ENCODE measurements at regions not wholly inside any gene's neighbourhood (a gene's known extent, or its start where the extent isn't known, plus 50 kb on each side); places are given as distances from the start of the nearest gene placed in this dataset.

GRCh38 chrX:98065151-98065550 lies 1181.4 kb downstream of the RPA4 start:
- no peak overlapping the region for H3K4me3 ChIP-seq (ENCODE audit: low read depth, low read length)
- H3K9me3 ChIP-seq (ENCODE audit: control insufficient read depth, insufficient read depth, low read length) = no peaks in the 10 kb centered on the region
- WGBS (ENCODE audit: insufficient coverage) = 80% methylated on average over 1 of the region's 2 CpGs
- H3K36me3 ChIP-seq (ENCODE audit: control insufficient read depth, insufficient read depth, low read length) = no peaks in the 10 kb centered on the region
- H3K27me3 ChIP-seq (ENCODE audit: control insufficient read depth, insufficient read depth, low read length) = peaks cover 2% of the 10 kb centered on the region
- no peak overlapping the region for H3K27ac ChIP-seq (ENCODE audit: low read depth, low read length)
- no peaks in the 10 kb centered on the region for H3K4me1 ChIP-seq (ENCODE audit: control insufficient read depth, insufficient read depth, low read length)
- no peak for DNase-seq (ENCODE audit: low read depth in 4 of 6, low spot score in 6 of 6)

- WGBS (ENCODE audit: insufficient coverage) = 50% methylated on average over 1 of the region's 3 CpGs
- Histone ChIP-seq H3K27ac (ENCODE audit: low read depth, low read length) (no peak overlapping the region), H3K4me1 (ENCODE audit: control insufficient read depth, insufficient read depth, low read length) (no peaks in the 10 kb centered on the region), H3K9me3 (ENCODE audit: control insufficient read depth, insufficient read depth, low read length) (no peaks in the 10 kb centered on the region), H3K36me3 (ENCODE audit: control insufficient read depth, insufficient read depth, low read length) (no peaks in the 10 kb centered on the region), H3K4me3 (ENCODE audit: low read depth, low read length) (no peak overlapping the region), H3K27me3 (ENCODE audit: control insufficient read depth, insufficient read depth, low read length) (peaks cover 4% of the 10 kb centered on the region)
- no peak for DNase-seq (ENCODE audit: low read depth in 4 of 6, low spot score in 6 of 6)
Measured at GRCh38 chrX:98067611-98068010, 1183.9 kb downstream of the RPA4 start.

GRCh38 chrX:98068024-98068580 lies 1184.4 kb downstream of the RPA4 start:
- H3K27ac ChIP-seq (ENCODE audit: low read depth, low read length) = no peak overlapping the region
- peak in 2 of 6 donors; percentile 6 to 28 for DNase-seq (ENCODE audit: low read depth in 4 of 6, low spot score in 6 of 6)
- no CpG with 5 or more reads among the region's 3 CpGs for WGBS (ENCODE audit: insufficient coverage)

GRCh38 chrX:98071331-98071730 lies 1187.6 kb downstream of the RPA4 start:
- Histone ChIP-seq H3K4me3 (ENCODE audit: low read depth, low read length) (no peak overlapping the region), H3K27ac (ENCODE audit: low read depth, low read length) (no peak overlapping the region), H3K36me3 (ENCODE audit: control insufficient read depth, insufficient read depth, low read length) (no peaks in the 10 kb centered on the region), H3K27me3 (ENCODE audit: control insufficient read depth, insufficient read depth, low read length) (peaks cover 8% of the 10 kb centered on the region), H3K4me1 (ENCODE audit: control insufficient read depth, insufficient read depth, low read length) (no peaks in the 10 kb centered on the region), H3K9me3 (ENCODE audit: control insufficient read depth, insufficient read depth, low read length) (no peaks in the 10 kb centered on the region)
- no peak for DNase-seq (ENCODE audit: low read depth in 4 of 6, low spot score in 6 of 6)
- 48% methylated on average over 2 of the region's 2 CpGs for WGBS (ENCODE audit: insufficient coverage)

More at GRCh38 chrX:98068024-98068580, 1184.4 kb downstream of the RPA4 start:
- Histone ChIP-seq H3K9me3 (ENCODE audit: control insufficient read depth, insufficient read depth, low read length) (no peaks in the 10 kb centered on the region), H3K27me3 (ENCODE audit: control insufficient read depth, insufficient read depth, low read length) (peaks cover 8% of the 10 kb centered on the region), H3K4me3 (ENCODE audit: low read depth, low read length) (no peak overlapping the region), H3K4me1 (ENCODE audit: control insufficient read depth, insufficient read depth, low read length) (no peaks in the 10 kb centered on the region), H3K36me3 (ENCODE audit: control insufficient read depth, insufficient read depth, low read length) (no peaks in the 10 kb centered on the region)

GRCh38 chrX:98077440-98077839 lies 1193.7 kb downstream of the RPA4 start:
- no peak for DNase-seq (ENCODE audit: low read depth in 4 of 6, low spot score in 6 of 6)

GRCh38 chrX:98111684-98112083 lies 1228.0 kb downstream of the RPA4 start:
- no peak for DNase-seq (ENCODE audit: low read depth in 4 of 6, low spot score in 6 of 6)
- no CpG with 5 or more reads among the region's 3 CpGs for WGBS (ENCODE audit: insufficient coverage)
- Histone ChIP-seq H3K27me3 (ENCODE audit: control insufficient read depth, insufficient read depth, low read length) (peaks cover 5% of the 10 kb centered on the region), H3K36me3 (ENCODE audit: control insufficient read depth, insufficient read depth, low read length) (no peaks in the 10 kb centered on the region), H3K9me3 (ENCODE audit: control insufficient read depth, insufficient read depth, low read length) (no peaks in the 10 kb centered on the region), H3K4me3 (ENCODE audit: low read depth, low read length) (no peak overlapping the region), H3K4me1 (ENCODE audit: control insufficient read depth, insufficient read depth, low read length) (no peaks in the 10 kb centered on the region), H3K27ac (ENCODE audit: low read depth, low read length) (no peak overlapping the region)

More at GRCh38 chrX:98077440-98077839, 1193.7 kb downstream of the RPA4 start:
- H3K27me3 ChIP-seq (ENCODE audit: control insufficient read depth, insufficient read depth, low read length) = peaks cover 4% of the 10 kb centered on the region
- no peak overlapping the region for H3K27ac ChIP-seq (ENCODE audit: low read depth, low read length)
- no peaks in the 10 kb centered on the region for H3K36me3 ChIP-seq (ENCODE audit: control insufficient read depth, insufficient read depth, low read length)
- H3K4me3 ChIP-seq (ENCODE audit: low read depth, low read length) = no peak overlapping the region
- 80% methylated on average over 1 of the region's 5 CpGs for WGBS (ENCODE audit: insufficient coverage)
- no peaks in the 10 kb centered on the region for H3K9me3 ChIP-seq (ENCODE audit: control insufficient read depth, insufficient read depth, low read length)
- H3K4me1 ChIP-seq (ENCODE audit: control insufficient read depth, insufficient read depth, low read length) = no peaks in the 10 kb centered on the region

- DNase-seq (ENCODE audit: low read depth in 4 of 6, low spot score in 6 of 6) = no peak
- Histone ChIP-seq H3K4me1 (ENCODE audit: control insufficient read depth, insufficient read depth, low read length) (no peaks in the 10 kb centered on the region), H3K9me3 (ENCODE audit: control insufficient read depth, insufficient read depth, low read length) (no peaks in the 10 kb centered on the region), H3K27me3 (ENCODE audit: control insufficient read depth, insufficient read depth, low read length) (peaks cover 5% of the 10 kb centered on the region), H3K36me3 (ENCODE audit: control insufficient read depth, insufficient read depth, low read length) (no peaks in the 10 kb centered on the region), H3K27ac (ENCODE audit: low read depth, low read length) (no peak overlapping the region), H3K4me3 (ENCODE audit: low read depth, low read length) (no peak overlapping the region)
- WGBS (ENCODE audit: insufficient coverage) = no CpG with 5 or more reads among the region's 2 CpGs
Measured at GRCh38 chrX:98114021-98114420, 1230.3 kb downstream of the RPA4 start.

GRCh38 chrX:98141466-98141865 lies 1257.8 kb downstream of the RPA4 start:
- WGBS (ENCODE audit: insufficient coverage) = no CpG with 5 or more reads among the region's 1 CpG
- H3K36me3 ChIP-seq (ENCODE audit: control insufficient read depth, insufficient read depth, low read length) = no peaks in the 10 kb centered on the region
- no peaks in the 10 kb centered on the region for H3K27me3 ChIP-seq (ENCODE audit: control insufficient read depth, insufficient read depth, low read length)
- no peak overlapping the region for H3K27ac ChIP-seq (ENCODE audit: low read depth, low read length)
- DNase-seq (ENCODE audit: low read depth in 4 of 6, low spot score in 6 of 6) = no peak
- no peaks in the 10 kb centered on the region for H3K4me1 ChIP-seq (ENCODE audit: control insufficient read depth, insufficient read depth, low read length)
- H3K9me3 ChIP-seq (ENCODE audit: control insufficient read depth, insufficient read depth, low read length) = no peaks in the 10 kb centered on the region
- H3K4me3 ChIP-seq (ENCODE audit: low read depth, low read length) = no peak overlapping the region

GRCh38 chrX:98191003-98191402 lies 1307.3 kb downstream of the RPA4 start:
- WGBS (ENCODE audit: insufficient coverage) = no CpG with 5 or more reads among the region's 1 CpG
- no peak for DNase-seq (ENCODE audit: low read depth in 4 of 6, low spot score in 6 of 6)
- H3K36me3 ChIP-seq (ENCODE audit: control insufficient read depth, insufficient read depth, low read length) = no peaks in the 10 kb centered on the region
- no peaks in the 10 kb centered on the region for H3K4me1 ChIP-seq (ENCODE audit: control insufficient read depth, insufficient read depth, low read length)
- no peak overlapping the region for H3K27ac ChIP-seq (ENCODE audit: low read depth, low read length)
- H3K4me3 ChIP-seq (ENCODE audit: low read depth, low read length) = no peak overlapping the region
- peaks cover 4% of the 10 kb centered on the region for H3K27me3 ChIP-seq (ENCODE audit: control insufficient read depth, insufficient read depth, low read length)
- no peaks in the 10 kb centered on the region for H3K9me3 ChIP-seq (ENCODE audit: control insufficient read depth, insufficient read depth, low read length)

GRCh38 chrX:98194036-98194435 lies 1310.3 kb downstream of the RPA4 start:
- WGBS (ENCODE audit: insufficient coverage) = no CpG with 5 or more reads among the region's 2 CpGs
- Histone ChIP-seq H3K4me1 (ENCODE audit: control insufficient read depth, insufficient read depth, low read length) (no peaks in the 10 kb centered on the region), H3K9me3 (ENCODE audit: control insufficient read depth, insufficient read depth, low read length) (no peaks in the 10 kb centered on the region), H3K27ac (ENCODE audit: low read depth, low read length) (no peak overlapping the region), H3K4me3 (ENCODE audit: low read depth, low read length) (no peak overlapping the region), H3K36me3 (ENCODE audit: control insufficient read depth, insufficient read depth, low read length) (no peaks in the 10 kb centered on the region), H3K27me3 (ENCODE audit: control insufficient read depth, insufficient read depth, low read length) (peaks cover 4% of the 10 kb centered on the region)
- no peak for DNase-seq (ENCODE audit: low read depth in 4 of 6, low spot score in 6 of 6)

Data from spinal cord (tissue), 9 donors.